Activated T-helper 17 cell treated with anti-CD3 and anti-CD28 coated beads, Interleukin-2, amount 50 U/mL, for 72 hours (primary cell): ENCODE measurements at regions not wholly inside any gene's neighbourhood (a gene's known extent, or its start where the extent isn't known, plus 50 kb on each side); places are given as distances from the start of the nearest gene placed in this dataset.

Source experiments
- ATAC-seq: fragments of 150-1000 bp; cut with Tn5 transposase; replicated peaks from 2 replicates; pipeline ENCODE4 v1.10.0; 2021; ENCODE audit warnings: mild to moderate bottlenecking, moderate library complexity
- H3K27ac Mint-ChIP-seq: one replicate; pipeline ENCODE4 v1.8.0; 2022; ENCODE audit warnings: mixed read lengths
- H3K27me3 Mint-ChIP-seq: one replicate; pipeline ENCODE4 v1.8.0; 2022; ENCODE audit warnings: mixed read lengths
- H3K36me3 Mint-ChIP-seq: one replicate; pipeline ENCODE4 v1.8.0; 2022; ENCODE audit warnings: low read depth, mild to moderate bottlenecking, mixed read lengths
- H3K4me1 Mint-ChIP-seq: one replicate; pipeline ENCODE4 v1.8.0; 2022; ENCODE audit warnings: mixed read lengths
- H3K4me3 Mint-ChIP-seq: one replicate; pipeline ENCODE4 v1.8.0; 2022; ENCODE audit warnings: mild to moderate bottlenecking, mixed read lengths
- H3K9me3 Mint-ChIP-seq: one replicate; pipeline ENCODE4 v1.8.0; 2022; ENCODE audit warnings: mixed read lengths

DNA sequence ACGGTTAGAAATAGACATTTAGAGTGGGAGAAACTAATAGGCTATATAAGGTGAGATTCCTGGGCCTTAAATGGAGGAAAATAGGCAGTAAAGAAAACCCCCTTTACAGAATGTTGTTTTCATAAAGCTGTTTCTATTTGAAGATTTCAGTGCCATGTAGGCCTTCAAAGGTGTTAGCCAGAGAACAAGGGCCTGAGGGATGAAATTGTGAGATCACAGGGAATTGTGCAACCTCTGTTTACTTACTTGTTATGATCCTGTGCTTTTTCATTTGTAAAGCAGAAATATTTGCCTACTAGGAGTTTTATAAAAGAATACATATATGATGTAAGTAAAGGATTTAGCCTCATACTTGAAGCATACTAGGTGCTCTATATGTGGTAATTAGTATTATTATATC, 272.9 kb upstream of the ARX start:
- Mint-ChIP-seq H3K4me3 (no peak overlapping the region), H3K4me1 (no peaks in the 10 kb centered on the region), H3K27ac (no peak overlapping the region), H3K9me3 (no peaks in the 10 kb centered on the region), H3K27me3 (no peaks in the 10 kb centered on the region), H3K36me3 (no peaks in the 10 kb centered on the region)
- ATAC-seq: no peak

DNA sequence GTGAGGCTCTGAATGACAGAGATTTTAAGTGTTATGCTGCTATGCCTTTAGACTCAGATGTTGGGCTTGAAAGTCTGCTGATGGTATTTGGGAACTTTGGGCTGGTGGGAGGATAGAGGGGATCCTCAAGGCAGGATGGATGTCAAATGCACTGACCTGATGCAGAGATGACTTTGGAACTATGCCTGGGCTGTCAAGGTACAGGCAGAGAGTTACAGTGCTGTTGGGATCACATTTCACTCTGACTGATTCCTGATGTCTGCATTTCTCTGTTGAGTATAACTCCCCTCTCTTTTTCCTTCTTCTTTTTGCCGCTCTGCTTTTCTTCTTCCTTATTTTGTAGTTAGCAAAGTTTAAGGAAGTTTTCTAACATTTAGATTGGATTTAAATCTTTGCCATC, 271.8 kb upstream of the ARX start:
- Mint-ChIP-seq H3K36me3 (no peaks in the 10 kb centered on the region), H3K9me3 (no peaks in the 10 kb centered on the region), H3K4me3 (no peak overlapping the region), H3K4me1 (no peaks in the 10 kb centered on the region), H3K27me3 (no peaks in the 10 kb centered on the region), H3K27ac (no peak overlapping the region)
- no peak for ATAC-seq

DNA sequence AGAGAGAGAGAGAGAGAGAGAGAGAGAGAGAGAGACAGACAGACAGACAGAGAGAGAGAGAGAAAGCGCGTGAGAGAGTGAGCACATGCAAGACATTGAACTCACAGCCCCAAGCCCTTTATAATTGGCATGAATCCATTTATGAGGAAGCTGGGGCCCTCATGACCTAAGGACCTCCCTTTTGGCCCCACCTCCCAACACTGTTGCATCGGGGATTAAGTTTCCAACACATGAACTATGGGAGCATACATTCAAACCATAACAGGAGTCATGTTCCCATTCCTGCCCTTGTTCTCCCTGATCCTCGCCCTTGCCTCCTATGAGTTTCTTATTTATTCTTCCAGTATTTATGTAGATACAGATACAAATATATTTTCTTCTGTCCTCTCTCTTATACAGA, 269.8 kb upstream of the ARX start:
- no peak overlapping the region for H3K27ac Mint-ChIP-seq
- no peak for ATAC-seq
- H3K9me3 Mint-ChIP-seq: no peaks in the 10 kb centered on the region
- H3K36me3 Mint-ChIP-seq: no peaks in the 10 kb centered on the region
- H3K4me3 Mint-ChIP-seq: no peak overlapping the region
- H3K4me1 Mint-ChIP-seq: no peaks in the 10 kb centered on the region
- H3K27me3 Mint-ChIP-seq: no peaks in the 10 kb centered on the region

DNA sequence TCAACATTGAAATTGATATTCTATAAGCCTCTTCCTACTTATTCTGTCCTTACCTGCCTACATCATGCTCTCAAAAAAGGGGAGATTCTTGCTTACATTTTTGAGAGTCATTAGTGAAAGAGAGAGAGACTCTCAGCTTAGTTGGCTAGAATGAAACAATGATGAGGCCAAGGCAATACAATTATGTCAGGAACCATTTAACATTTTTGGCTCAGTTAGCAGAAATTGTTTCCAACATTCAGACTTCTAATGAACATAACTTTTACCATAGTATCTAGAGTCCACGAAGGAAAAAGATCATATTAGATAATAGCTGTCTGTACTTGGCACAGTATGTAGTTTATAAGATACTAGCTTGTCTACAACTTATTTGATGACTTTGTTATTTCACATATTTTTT, 263.7 kb upstream of the ARX start:
- H3K27ac Mint-ChIP-seq: no peak overlapping the region
- ATAC-seq: no peak
- H3K9me3 Mint-ChIP-seq: no peaks in the 10 kb centered on the region
- H3K36me3 Mint-ChIP-seq: no peaks in the 10 kb centered on the region
- H3K4me3 Mint-ChIP-seq: no peak overlapping the region
- no peaks in the 10 kb centered on the region for H3K27me3 Mint-ChIP-seq
- no peaks in the 10 kb centered on the region for H3K4me1 Mint-ChIP-seq

DNA sequence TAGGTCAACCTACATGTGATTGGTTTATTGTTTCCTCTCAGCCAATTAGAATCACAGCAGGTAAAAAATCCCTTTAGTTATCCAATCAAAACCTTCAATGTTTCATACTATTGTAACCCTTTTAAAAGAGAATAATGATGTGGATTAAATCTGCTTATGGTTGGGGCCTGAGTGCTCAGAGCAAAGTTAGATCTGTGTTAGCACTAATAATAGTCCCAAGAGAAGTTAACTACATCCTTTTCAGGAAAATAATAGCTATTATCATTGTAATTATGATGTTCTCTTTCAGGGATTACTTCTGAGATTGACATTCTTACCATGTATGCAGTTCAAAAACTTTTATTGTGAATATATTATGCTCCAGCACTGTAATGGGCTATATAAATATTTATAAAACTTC, 262.6 kb upstream of the ARX start:
- no peaks in the 10 kb centered on the region for H3K27me3 Mint-ChIP-seq
- H3K27ac Mint-ChIP-seq: no peak overlapping the region
- no peak overlapping the region for H3K4me3 Mint-ChIP-seq

DNA sequence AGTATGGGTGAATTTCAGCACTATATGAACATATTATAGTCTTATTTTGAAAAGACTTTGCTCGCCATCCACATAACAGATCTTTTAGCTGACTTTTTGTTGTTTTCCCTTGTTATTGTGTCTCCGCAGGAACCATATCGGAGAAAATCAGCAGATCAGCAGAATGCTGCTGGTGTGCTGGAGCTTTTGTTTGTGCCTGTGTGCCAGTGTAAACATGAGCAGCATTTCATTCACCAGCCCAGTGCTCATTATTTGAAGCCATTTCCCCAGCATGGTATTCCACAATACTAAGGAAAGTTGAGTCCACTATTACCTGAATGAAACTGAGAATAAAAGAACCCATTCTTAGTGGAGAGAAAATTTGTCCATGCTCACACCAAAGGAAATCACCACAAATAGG, 261.8 kb upstream of the ARX start:
- H3K27me3 Mint-ChIP-seq: no peaks in the 10 kb centered on the region
- ATAC-seq: no peak
- H3K36me3 Mint-ChIP-seq: no peaks in the 10 kb centered on the region
- H3K27ac Mint-ChIP-seq: no peak overlapping the region
- no peaks in the 10 kb centered on the region for H3K4me1 Mint-ChIP-seq
- H3K9me3 Mint-ChIP-seq: no peaks in the 10 kb centered on the region
- no peak overlapping the region for H3K4me3 Mint-ChIP-seq

More for the DNA sequence above, 262.6 kb upstream of the ARX start:
- ATAC-seq: no peak
- no peaks in the 10 kb centered on the region for H3K36me3 Mint-ChIP-seq
- no peaks in the 10 kb centered on the region for H3K9me3 Mint-ChIP-seq
- no peaks in the 10 kb centered on the region for H3K4me1 Mint-ChIP-seq

DNA sequence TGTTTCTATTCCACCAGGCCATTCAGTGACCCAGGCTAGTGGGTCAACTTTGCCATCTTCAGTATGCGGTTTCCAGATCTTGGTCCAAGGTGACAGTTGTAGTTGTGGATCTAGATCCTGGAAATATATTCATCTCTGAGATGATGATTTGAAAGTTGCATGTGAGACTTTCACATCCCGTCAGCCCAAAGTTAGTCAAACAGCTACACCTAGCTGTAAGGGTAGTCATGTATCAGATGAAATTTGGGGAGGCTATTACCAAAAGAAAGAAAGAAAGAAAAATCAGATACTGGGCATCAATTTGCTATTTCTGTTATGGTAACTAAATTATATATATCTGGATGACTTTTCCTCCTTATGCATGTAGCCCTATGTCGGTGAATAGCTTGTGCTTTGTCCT, 259.4 kb upstream of the ARX start:
- H3K36me3 Mint-ChIP-seq: no peaks in the 10 kb centered on the region
- H3K4me3 Mint-ChIP-seq: no peak overlapping the region
- H3K9me3 Mint-ChIP-seq: no peaks in the 10 kb centered on the region
- H3K4me1 Mint-ChIP-seq: no peaks in the 10 kb centered on the region
- ATAC-seq: no peak
- H3K27ac Mint-ChIP-seq: no peak overlapping the region
- H3K27me3 Mint-ChIP-seq: no peaks in the 10 kb centered on the region

DNA sequence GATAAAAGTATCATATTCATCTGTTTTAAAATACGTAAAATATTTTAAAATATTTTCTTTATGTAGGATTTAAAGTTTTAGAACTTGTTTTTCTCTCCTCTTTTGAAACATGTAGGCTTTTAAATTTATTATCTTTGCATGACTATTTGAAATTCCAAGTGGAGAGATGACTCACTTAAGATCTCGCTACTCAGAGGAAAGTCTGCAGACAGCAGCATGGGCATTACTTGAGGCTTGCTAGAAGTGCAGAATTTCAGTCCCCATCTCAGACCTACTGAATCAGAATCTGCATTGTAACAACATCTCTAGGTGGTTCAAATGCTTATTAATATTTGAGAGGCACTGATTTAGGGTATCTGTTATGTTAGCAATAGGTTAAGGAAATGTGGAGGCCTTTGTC, 225.7 kb upstream of the ARX start:
- no peak for ATAC-seq
- no peaks in the 10 kb centered on the region for H3K9me3 Mint-ChIP-seq
- no peaks in the 10 kb centered on the region for H3K4me1 Mint-ChIP-seq
- no peaks in the 10 kb centered on the region for H3K36me3 Mint-ChIP-seq
- H3K27ac Mint-ChIP-seq: no peak overlapping the region
- H3K4me3 Mint-ChIP-seq: no peak overlapping the region
- H3K27me3 Mint-ChIP-seq: no peaks in the 10 kb centered on the region

DNA sequence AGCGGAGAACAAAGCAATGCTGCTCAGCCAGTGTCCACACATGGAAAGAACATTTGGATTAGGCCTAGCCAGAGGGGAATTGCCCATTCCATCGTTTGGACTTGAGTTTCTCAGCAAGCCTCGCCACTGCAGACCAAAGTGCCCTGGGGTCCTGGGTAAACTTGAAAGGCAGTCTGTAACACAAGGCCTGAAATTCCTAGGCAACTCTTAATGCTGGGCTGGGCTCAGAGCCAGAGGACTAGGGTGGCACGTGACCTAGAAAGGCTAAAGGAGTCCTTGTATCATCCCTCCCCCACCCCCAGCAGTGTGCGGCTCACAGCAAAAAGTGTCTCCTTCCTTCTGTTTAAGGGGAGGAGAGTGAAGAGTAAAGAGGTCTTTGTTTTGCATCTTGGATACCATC, 210.4 kb upstream of the ARX start:
- Mint-ChIP-seq H3K27ac (no peak overlapping the region), H3K4me1 (no peaks in the 10 kb centered on the region), H3K27me3 (no peaks in the 10 kb centered on the region), H3K9me3 (no peaks in the 10 kb centered on the region), H3K36me3 (no peaks in the 10 kb centered on the region), H3K4me3 (no peak overlapping the region)
- no peak for ATAC-seq

DNA sequence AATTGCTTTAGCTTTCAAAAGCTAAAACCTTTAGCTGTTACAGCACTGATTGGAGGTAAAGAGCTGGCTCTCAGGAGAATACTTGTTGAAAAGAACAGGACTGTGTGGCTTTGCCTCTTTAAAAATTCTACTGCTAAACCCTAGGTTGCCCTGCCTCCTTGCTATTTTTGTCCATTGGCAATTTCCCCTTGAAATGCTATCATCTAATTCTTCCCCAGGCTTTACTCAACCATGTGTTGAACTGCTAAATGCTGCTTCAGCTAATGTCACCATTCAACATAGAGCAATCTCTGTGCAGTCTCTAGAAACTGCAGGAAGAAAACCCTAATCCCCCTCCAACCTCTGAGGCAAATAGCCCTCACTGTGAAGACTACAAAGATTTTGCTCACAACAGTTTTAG, 203.7 kb upstream of the ARX start:
- no peaks in the 10 kb centered on the region for H3K4me1 Mint-ChIP-seq
- no peak overlapping the region for H3K27ac Mint-ChIP-seq
- H3K36me3 Mint-ChIP-seq: no peaks in the 10 kb centered on the region
- no peak for ATAC-seq
- H3K9me3 Mint-ChIP-seq: no peaks in the 10 kb centered on the region
- no peak overlapping the region for H3K4me3 Mint-ChIP-seq
- H3K27me3 Mint-ChIP-seq: no peaks in the 10 kb centered on the region

DNA sequence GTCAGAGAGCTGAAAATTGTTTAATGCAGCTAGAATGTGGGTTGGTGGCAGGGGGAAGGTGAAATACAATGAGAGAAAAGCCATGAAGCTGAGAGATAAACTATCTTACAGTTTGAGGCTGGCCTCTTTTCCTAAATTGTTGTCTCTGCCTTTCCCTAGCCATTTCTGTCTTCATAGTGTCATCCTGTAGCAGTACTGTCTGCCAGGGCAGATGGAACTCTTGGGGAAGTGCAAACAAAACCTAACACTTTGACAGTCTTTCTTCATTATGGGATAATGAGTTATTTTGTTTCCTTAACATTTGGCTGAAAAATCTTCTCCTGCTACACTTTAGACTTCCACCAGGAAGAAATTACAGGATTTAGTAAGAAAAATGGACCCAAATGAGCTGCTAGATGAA, 197.8 kb upstream of the ARX start:
- Mint-ChIP-seq H3K27ac (no peak overlapping the region), H3K9me3 (no peaks in the 10 kb centered on the region), H3K27me3 (no peaks in the 10 kb centered on the region), H3K4me1 (no peaks in the 10 kb centered on the region), H3K36me3 (no peaks in the 10 kb centered on the region), H3K4me3 (no peak overlapping the region)
- ATAC-seq: no peak

DNA sequence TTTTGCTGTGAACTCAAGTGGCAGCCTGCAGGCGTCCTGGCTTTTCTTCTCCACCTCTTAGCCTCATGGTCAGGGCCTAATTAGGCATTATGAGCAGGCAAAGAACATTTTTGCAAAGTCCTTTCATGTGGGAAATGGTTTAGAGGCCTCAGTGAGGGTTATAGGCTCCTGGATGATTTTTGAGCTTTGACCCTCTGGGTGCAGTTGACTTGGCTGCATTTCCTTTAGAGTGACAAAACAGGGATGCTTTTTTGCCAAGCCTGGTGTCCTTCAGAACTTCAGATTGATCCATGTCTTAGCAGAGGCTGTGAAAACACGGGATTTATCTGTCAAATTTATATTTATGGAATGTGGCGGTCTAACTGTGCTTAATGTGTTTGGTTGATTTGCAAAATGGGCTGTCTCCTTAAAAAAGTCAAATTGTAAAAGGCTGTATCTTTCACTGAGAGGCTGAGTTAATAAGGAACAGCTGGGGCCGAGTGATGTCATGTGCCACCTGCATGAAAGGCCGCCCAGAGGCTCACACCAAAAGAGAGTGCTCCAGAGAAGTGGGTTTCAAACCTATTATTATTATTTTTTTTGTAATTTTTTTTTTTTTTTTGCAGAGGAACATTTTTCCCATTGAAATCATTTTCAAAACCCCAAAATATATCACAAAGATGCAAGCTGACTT, 192.2 kb upstream of the ARX start:
- H3K4me1 Mint-ChIP-seq: no peaks in the 10 kb centered on the region
- ATAC-seq: no peak
- H3K27ac Mint-ChIP-seq: no peak overlapping the region
- no peak overlapping the region for H3K4me3 Mint-ChIP-seq
- H3K36me3 Mint-ChIP-seq: no peaks in the 10 kb centered on the region
- no peaks in the 10 kb centered on the region for H3K9me3 Mint-ChIP-seq
- H3K27me3 Mint-ChIP-seq: peaks cover 3% of the 10 kb centered on the region

DNA sequence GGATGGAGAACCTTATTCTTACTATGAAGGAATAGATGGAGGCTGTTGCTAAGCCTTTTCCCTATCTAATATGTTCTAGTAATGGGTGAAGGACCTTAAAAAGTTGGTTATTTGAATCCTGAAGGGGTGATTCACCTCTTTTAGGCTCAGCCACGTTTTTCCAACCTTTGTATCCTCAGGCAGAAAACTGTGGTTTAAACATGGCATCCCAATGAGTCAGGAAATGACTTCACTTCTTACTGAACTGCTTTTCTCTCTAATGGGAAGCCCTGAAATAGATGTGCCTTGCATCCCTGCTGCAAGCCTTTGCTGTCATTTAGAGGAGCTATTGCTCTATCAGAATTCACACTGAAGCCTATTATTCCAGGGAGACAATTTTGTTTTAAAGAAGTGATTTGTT, 191.0 kb upstream of the ARX start:
- H3K27me3 Mint-ChIP-seq: peaks cover 3% of the 10 kb centered on the region
- no peaks in the 10 kb centered on the region for H3K9me3 Mint-ChIP-seq
- no peak for ATAC-seq
- no peak overlapping the region for H3K4me3 Mint-ChIP-seq
- no peaks in the 10 kb centered on the region for H3K4me1 Mint-ChIP-seq
- no peak overlapping the region for H3K27ac Mint-ChIP-seq
- H3K36me3 Mint-ChIP-seq: no peaks in the 10 kb centered on the region

DNA sequence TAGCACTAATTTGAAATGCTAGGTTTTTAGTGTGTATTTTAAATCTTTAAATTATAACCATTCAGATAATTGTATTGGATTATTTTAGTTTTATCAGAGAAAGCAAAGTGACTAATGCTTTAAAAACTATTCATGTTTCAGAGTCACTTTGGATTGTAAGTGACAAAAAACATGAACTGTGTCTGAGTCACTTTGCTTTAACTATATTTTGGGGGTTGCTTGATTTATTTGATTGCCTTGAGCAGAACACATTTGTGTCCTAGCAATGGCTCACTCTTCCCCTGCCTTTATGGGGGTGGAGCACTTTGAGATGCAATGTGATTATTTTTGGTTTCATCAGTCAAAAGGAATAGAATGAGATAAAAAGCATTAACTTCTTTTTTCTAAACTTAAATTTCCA, 188.4 kb upstream of the ARX start:
- Mint-ChIP-seq H3K4me1 (no peaks in the 10 kb centered on the region), H3K9me3 (no peaks in the 10 kb centered on the region), H3K27me3 (peaks cover 6% of the 10 kb centered on the region), H3K27ac (no peak overlapping the region), H3K4me3 (no peak overlapping the region), H3K36me3 (no peaks in the 10 kb centered on the region)
- ATAC-seq: no peak

DNA sequence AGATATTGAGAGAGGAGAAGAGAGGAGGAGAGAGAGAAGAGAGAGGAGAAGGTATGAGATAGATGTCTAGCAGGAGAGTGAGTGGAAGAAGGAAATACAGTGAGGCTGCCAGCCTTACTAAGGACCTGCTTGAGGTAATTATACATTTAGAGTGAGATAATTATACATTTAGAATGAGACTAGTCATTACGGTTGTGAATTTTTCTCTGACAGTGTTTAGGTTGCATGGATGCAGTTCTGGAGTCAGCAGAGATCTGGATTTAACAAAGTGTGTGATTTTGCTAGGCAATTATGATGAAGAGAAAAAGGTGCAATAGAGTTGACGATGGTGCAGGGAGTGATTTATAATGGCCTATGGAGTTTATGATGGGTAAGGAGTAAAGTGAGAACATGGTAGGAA, 187.1 kb upstream of the ARX start:
- H3K4me3 Mint-ChIP-seq: no peak overlapping the region
- H3K4me1 Mint-ChIP-seq: no peaks in the 10 kb centered on the region

DNA sequence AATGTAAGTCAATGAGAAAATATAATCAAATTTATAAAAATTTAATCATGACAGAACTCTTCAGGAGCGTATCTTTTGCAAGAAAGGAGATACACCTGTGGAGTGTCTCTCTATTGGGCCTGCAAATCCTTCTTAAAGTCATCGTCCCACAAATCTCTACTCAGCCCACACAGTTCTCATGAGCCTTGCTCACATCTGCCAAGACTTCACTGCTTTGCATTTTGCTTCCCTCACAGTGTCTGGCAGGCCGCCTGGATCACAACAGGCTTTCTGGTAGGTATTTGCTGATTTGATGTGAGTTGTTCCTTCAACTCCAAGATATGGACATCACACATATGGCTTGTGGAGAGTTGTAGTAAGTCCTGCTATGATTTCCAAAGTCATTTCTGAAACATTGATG, 183.1 kb upstream of the ARX start:
- peaks cover 8% of the 10 kb centered on the region for H3K27me3 Mint-ChIP-seq
- no peaks in the 10 kb centered on the region for H3K4me1 Mint-ChIP-seq
- H3K4me3 Mint-ChIP-seq: no peak overlapping the region
- H3K27ac Mint-ChIP-seq: no peak overlapping the region
- H3K9me3 Mint-ChIP-seq: no peaks in the 10 kb centered on the region
- no peaks in the 10 kb centered on the region for H3K36me3 Mint-ChIP-seq
- ATAC-seq: no peak

More for the DNA sequence above, 187.1 kb upstream of the ARX start:
- no peak overlapping the region for H3K27ac Mint-ChIP-seq
- ATAC-seq: no peak
- no peaks in the 10 kb centered on the region for H3K9me3 Mint-ChIP-seq
- H3K36me3 Mint-ChIP-seq: no peaks in the 10 kb centered on the region
- peaks cover 6% of the 10 kb centered on the region for H3K27me3 Mint-ChIP-seq
